Activated CD4-positive, alpha-beta T cell treated with anti-CD3 and anti-CD28 coated beads for 36 hours (primary cell): ENCODE measurements at regions not wholly inside any gene's neighbourhood (a gene's known extent, or its start where the extent isn't known, plus 50 kb on each side); places are given as distances from the start of the nearest gene placed in this dataset.

Source experiments
- ATAC-seq: fragments of 200-7000 bp; cut with Tn5 transposase; one replicate; pipeline ENCODE4 v1.10.0; 2021; ENCODE audit warnings: mild to moderate bottlenecking, moderate library complexity
- CTCF ChIA-PET: fragments of 350-600 bp; sonication (Branson Sonifier 250); formaldehyde crosslinking; loops from one replicate; lab custom pipeline; 2021; ENCODE audit warnings: antibody characterized with exemption; lab: Charles Lee
- POLR2A ChIA-PET: fragments of 350-600 bp; sonication (Branson Sonifier 250); formaldehyde crosslinking; loops from one replicate; lab custom pipeline; 2021; ENCODE audit warnings: antibody characterized with exemption, inconsistent platforms; lab: Charles Lee
- DNase-seq: peaks from one replicate; pipeline ENCODE4 v3.0.0-alpha.2; 2020
- H3K27ac Mint-ChIP-seq: one replicate; pipeline ENCODE4 v1.8.0; 2021; ENCODE audit warnings: mixed read lengths
- H3K27me3 Mint-ChIP-seq: one replicate; pipeline ENCODE4 v1.8.0; 2021; ENCODE audit warnings: mixed read lengths
- H3K36me3 Mint-ChIP-seq: one replicate; pipeline ENCODE4 v1.8.0; 2021; ENCODE audit warnings: low read depth, mixed read lengths
- H3K4me1 Mint-ChIP-seq: one replicate; pipeline ENCODE4 v1.8.0; 2021; ENCODE audit warnings: mixed read lengths
- H3K4me3 Mint-ChIP-seq: one replicate; pipeline ENCODE4 v1.8.0; 2021; ENCODE audit warnings: mild to moderate bottlenecking, moderate library complexity, mixed read lengths
- H3K9me3 Mint-ChIP-seq: one replicate; pipeline ENCODE4 v1.8.0; 2021; ENCODE audit warnings: low read depth, mixed read lengths
- intact Hi-C, 2 experiments: fragments of 100-400 bp; cut with DNase I in 1 of 2; cut with micrococcal nuclease in 1 of 2; formaldehyde crosslinking; loops; one replicate each; pipeline versions ENCODE4 v1.14.2 to v1.15.1; 2022 to 2024; cut with DNase I, micrococcal nuclease

GRCh38 chr12:60822580-60822979 is 1226.8 kb downstream of the SLC16A7 start:
- H3K9me3 Mint-ChIP-seq = peaks cover 6% of the 10 kb centered on the region
- intact Hi-C loops = no loop called here
- H3K27me3 Mint-ChIP-seq = no peaks in the 10 kb centered on the region
- ATAC-seq (no peak), DNase-seq (no peak)
- ChIA-PET CTCF (no interaction called here), POLR2A (no interaction called here)
- H3K27ac Mint-ChIP-seq = no peak overlapping the region
- no peaks in the 10 kb centered on the region for H3K36me3 Mint-ChIP-seq
- no peaks in the 10 kb centered on the region for H3K4me1 Mint-ChIP-seq
- H3K4me3 Mint-ChIP-seq = no peak overlapping the region

- ChIA-PET POLR2A (no interaction called here), CTCF (no interaction called here)
- DNase-seq (no peak), ATAC-seq (no peak)
- intact Hi-C loops = no loop called here
- Mint-ChIP-seq H3K36me3 (no peaks in the 10 kb centered on the region), H3K27me3 (no peaks in the 10 kb centered on the region), H3K4me1 (no peaks in the 10 kb centered on the region), H3K9me3 (no peaks in the 10 kb centered on the region), H3K27ac (no peak overlapping the region), H3K4me3 (no peak overlapping the region)
Measured at GRCh38 chr12:60830381-60830780, 1234.6 kb downstream of the SLC16A7 start.

GRCh38 chr12:60832290-60832689 is 1236.5 kb downstream of the SLC16A7 start:
- Mint-ChIP-seq H3K27ac (no peak overlapping the region), H3K36me3 (no peaks in the 10 kb centered on the region), H3K4me1 (no peaks in the 10 kb centered on the region), H3K4me3 (no peak overlapping the region), H3K27me3 (no peaks in the 10 kb centered on the region), H3K9me3 (peaks cover 4% of the 10 kb centered on the region)
- intact Hi-C loops = no loop called here
- ChIA-PET POLR2A (no interaction called here), CTCF (no interaction called here)
- DNase-seq = no peak
- ATAC-seq = no peak

GRCh38 chr12:60834372-60834771 is 1238.5 kb downstream of the SLC16A7 start:
- no peaks in the 10 kb centered on the region for H3K36me3 Mint-ChIP-seq
- no peak overlapping the region for H3K27ac Mint-ChIP-seq
- ChIA-PET POLR2A (no interaction called here), CTCF (no interaction called here)
- ATAC-seq = no peak
- H3K4me3 Mint-ChIP-seq = no peak overlapping the region
- intact Hi-C loops = no loop called here
- no peaks in the 10 kb centered on the region for H3K4me1 Mint-ChIP-seq
- no peaks in the 10 kb centered on the region for H3K27me3 Mint-ChIP-seq
- peaks cover 4% of the 10 kb centered on the region for H3K9me3 Mint-ChIP-seq
- no peak for DNase-seq

GRCh38 chr12:60834806-60835205 is 1239.0 kb downstream of the SLC16A7 start:
- ATAC-seq (no peak), DNase-seq (no peak)
- Mint-ChIP-seq H3K4me3 (no peak overlapping the region), H3K4me1 (no peaks in the 10 kb centered on the region), H3K27ac (no peak overlapping the region), H3K27me3 (no peaks in the 10 kb centered on the region), H3K9me3 (peaks cover 4% of the 10 kb centered on the region), H3K36me3 (no peaks in the 10 kb centered on the region)
- ChIA-PET CTCF (no interaction called here), POLR2A (no interaction called here)
- intact Hi-C loops = no loop called here

- ATAC-seq (no peak), DNase-seq (no peak)
- POLR2A ChIA-PET = no interaction called here
- Mint-ChIP-seq H3K27ac (no peak overlapping the region), H3K9me3 (peaks cover 4% of the 10 kb centered on the region), H3K4me3 (no peak overlapping the region), H3K36me3 (no peaks in the 10 kb centered on the region), H3K27me3 (no peaks in the 10 kb centered on the region), H3K4me1 (no peaks in the 10 kb centered on the region)
- CTCF ChIA-PET = no interaction called here
- intact Hi-C loops = no loop called here
Measured at GRCh38 chr12:60836651-60837050, 1240.8 kb downstream of the SLC16A7 start.

- ChIA-PET CTCF (no interaction called here), POLR2A (no interaction called here)
- no peak overlapping the region for H3K4me3 Mint-ChIP-seq
- intact Hi-C loops = no loop called here
- H3K9me3 Mint-ChIP-seq = peaks cover 2% of the 10 kb centered on the region
- no peak for DNase-seq
- no peak overlapping the region for H3K27ac Mint-ChIP-seq
- H3K27me3 Mint-ChIP-seq = no peaks in the 10 kb centered on the region
- ATAC-seq = no peak
- H3K4me1 Mint-ChIP-seq = no peaks in the 10 kb centered on the region
- no peaks in the 10 kb centered on the region for H3K36me3 Mint-ChIP-seq
Measured at GRCh38 chr12:60842181-60842580, 1246.4 kb downstream of the SLC16A7 start.

- ATAC-seq (no peak), DNase-seq (no peak)
- intact Hi-C loops = no loop called here
- H3K4me1 Mint-ChIP-seq = no peaks in the 10 kb centered on the region
- H3K27ac Mint-ChIP-seq = no peak overlapping the region
- ChIA-PET CTCF (no interaction called here), POLR2A (no interaction called here)
- H3K27me3 Mint-ChIP-seq = no peaks in the 10 kb centered on the region
- peaks cover 5% of the 10 kb centered on the region for H3K9me3 Mint-ChIP-seq
- H3K36me3 Mint-ChIP-seq = no peaks in the 10 kb centered on the region
- H3K4me3 Mint-ChIP-seq = no peak overlapping the region
Measured at GRCh38 chr12:60844101-60844500, 1248.3 kb downstream of the SLC16A7 start.

GRCh38 chr12:60844875-60845274 is 1249.0 kb downstream of the SLC16A7 start:
- H3K36me3 Mint-ChIP-seq = no peaks in the 10 kb centered on the region
- DNase-seq = no peak
- no peak overlapping the region for H3K4me3 Mint-ChIP-seq
- peaks cover 5% of the 10 kb centered on the region for H3K9me3 Mint-ChIP-seq
- no peak overlapping the region for H3K27ac Mint-ChIP-seq
- ATAC-seq = no peak
- POLR2A ChIA-PET = no interaction called here
- no peaks in the 10 kb centered on the region for H3K27me3 Mint-ChIP-seq
- no peaks in the 10 kb centered on the region for H3K4me1 Mint-ChIP-seq
- intact Hi-C loops = no loop called here
- CTCF ChIA-PET = no interaction called here

- no peaks in the 10 kb centered on the region for H3K4me1 Mint-ChIP-seq
- DNase-seq (no peak), ATAC-seq (no peak)
- no peaks in the 10 kb centered on the region for H3K36me3 Mint-ChIP-seq
- no peak overlapping the region for H3K27ac Mint-ChIP-seq
- ChIA-PET CTCF (no interaction called here), POLR2A (no interaction called here)
- H3K4me3 Mint-ChIP-seq = no peak overlapping the region
- H3K9me3 Mint-ChIP-seq = peaks cover 5% of the 10 kb centered on the region
- no peaks in the 10 kb centered on the region for H3K27me3 Mint-ChIP-seq
- intact Hi-C loops = no loop called here
Measured at GRCh38 chr12:60845696-60846095, 1249.9 kb downstream of the SLC16A7 start.

GRCh38 chr12:60847281-60847680 is 1251.5 kb downstream of the SLC16A7 start:
- ATAC-seq (no peak), DNase-seq (no peak)
- Mint-ChIP-seq H3K4me3 (no peak overlapping the region), H3K36me3 (no peaks in the 10 kb centered on the region), H3K9me3 (peaks cover 5% of the 10 kb centered on the region), H3K27ac (no peak overlapping the region), H3K4me1 (no peaks in the 10 kb centered on the region), H3K27me3 (no peaks in the 10 kb centered on the region)
- intact Hi-C loops = no loop called here
- ChIA-PET CTCF (no interaction called here), POLR2A (interaction anchor here (0.6 kb wide), 1 partner anchor 67 kb away, joined by 3 read pairs; no protein-coding TSS in a partner anchor)

- intact Hi-C loops = no loop called here
- ChIA-PET CTCF (no interaction called here), POLR2A (no interaction called here)
- ATAC-seq (no peak), DNase-seq (no peak)
- peaks cover 5% of the 10 kb centered on the region for H3K9me3 Mint-ChIP-seq
- H3K36me3 Mint-ChIP-seq = no peaks in the 10 kb centered on the region
- H3K4me3 Mint-ChIP-seq = no peak overlapping the region
- no peaks in the 10 kb centered on the region for H3K4me1 Mint-ChIP-seq
- no peaks in the 10 kb centered on the region for H3K27me3 Mint-ChIP-seq
- H3K27ac Mint-ChIP-seq = no peak overlapping the region
Measured at GRCh38 chr12:60849723-60850122, 1253.9 kb downstream of the SLC16A7 start.

- CTCF ChIA-PET = no interaction called here
- Mint-ChIP-seq H3K4me3 (no peak overlapping the region), H3K27me3 (no peaks in the 10 kb centered on the region), H3K9me3 (peaks cover 2% of the 10 kb centered on the region), H3K4me1 (no peaks in the 10 kb centered on the region), H3K27ac (no peak overlapping the region), H3K36me3 (no peaks in the 10 kb centered on the region)
- POLR2A ChIA-PET = no interaction called here
- intact Hi-C loops = no loop called here
- ATAC-seq = no peak
- DNase-seq = no peak
Measured at GRCh38 chr12:60853407-60853806, 1257.6 kb downstream of the SLC16A7 start.
